NCI-H446 treated with DMSO at 0.1 percent for 48 hours (cell line): ENCODE measurements at regions not wholly inside any gene's neighbourhood (a gene's known extent, or its start where the extent isn't known, plus 50 kb on each side); places are given as distances from the start of the nearest gene placed in this dataset.
"Not testable (repeated sequence)": the region's sequence is repeated elsewhere in the genome, so short reads cannot be mapped to it uniquely, and the experiment has no call there.

ENCODE experiments used
- DNase-seq: peaks from one replicate; lab custom pipeline; 2025; lab: John Stamatoyannopoulos, UW

- no peak for DNase-seq
Measured at GRCh38 chr9:134561427-134562145, 80.0 kb upstream of the COL5A1 start.

GRCh38 chr9:134562146-134562849 is 79.3 kb upstream of the COL5A1 start:
- DNase-seq: no peak

GRCh38 chr9:134563397-134563796 is 78.2 kb upstream of the COL5A1 start:
- DNase-seq: no peak

GRCh38 chr9:134564431-134565170 is 77.0 kb upstream of the COL5A1 start:
- no peak for DNase-seq

- no peak for DNase-seq
Measured at GRCh38 chr9:134565316-134565915, 76.2 kb upstream of the COL5A1 start.

- DNase-seq: no peak
Measured at GRCh38 chr9:134566196-134566847, 75.3 kb upstream of the COL5A1 start.

GRCh38 chr9:134566936-134567335 is 74.7 kb upstream of the COL5A1 start:
- DNase-seq: no peak

GRCh38 chr9:134568116-134568515 is 73.5 kb upstream of the COL5A1 start:
- DNase-seq: no peak

- DNase-seq: no peak
Measured at GRCh38 chr9:134568811-134569210, 72.8 kb upstream of the COL5A1 start.

GRCh38 chr9:134569626-134570025 is 72.0 kb upstream of the COL5A1 start:
- no peak for DNase-seq

GRCh38 chr9:134570151-134570621 is 71.4 kb upstream of the COL5A1 start:
- DNase-seq: peak; percentile 4

- DNase-seq: no peak
Measured at GRCh38 chr9:134570711-134571325, 70.8 kb upstream of the COL5A1 start.

GRCh38 chr9:134571326-134571931 is 70.2 kb upstream of the COL5A1 start:
- DNase-seq: no peak

GRCh38 chr9:134571946-134572917 is 69.4 kb upstream of the COL5A1 start:
- no peak for DNase-seq

- DNase-seq: not testable (repeated sequence)
Measured at GRCh38 chr9:134574686-134575085, 66.9 kb upstream of the COL5A1 start.

GRCh38 chr9:134575103-134575900 is 66.3 kb upstream of the COL5A1 start:
- no peak for DNase-seq

GRCh38 chr9:134575901-134576176 is 65.8 kb upstream of the COL5A1 start:
- DNase-seq: no peak

- no peak for DNase-seq
Measured at GRCh38 chr9:134585021-134585561, 56.5 kb upstream of the COL5A1 start.
